Gastroesophageal sphincter (tissue), 3 donors: ENCODE measurements at regions not wholly inside any gene's neighbourhood (a gene's known extent, or its start where the extent isn't known, plus 50 kb on each side); places are given as distances from the start of the nearest gene placed in this dataset.

Experiments
- CTCF ChIP-seq, 4 experiments: fragments of 200-600 bp in 2 of 4; fragments of 450-650 bp in 2 of 4; sonication (generic) in 1 of 4; IDR thresholded peaks; one replicate each; pipeline ENCODE4 v1.5.1; 2017 to 2019; ENCODE audit warnings: antibody characterized with exemption in 4 of 4, mild to moderate bottlenecking in 2 of 4, moderate library complexity in 2 of 4
- POLR2A ChIP-seq, 2 donors: fragments of 450-650 bp; IDR thresholded peaks; one replicate each; pipeline ENCODE4 v1.6.1; 2017; ENCODE audit warnings: antibody characterized with exemption in 2 of 2, mild to moderate bottlenecking in 2 of 2, moderate library complexity in 1 of 2

GRCh38 chr5:158431369-158432029 is 572.6 kb upstream of the CLINT1 start:
- TF ChIP-seq POLR2A (IDR thresholded peaks at IDR 0.05) (no peak), CTCF (IDR thresholded peaks at IDR 0.05) (no peak)
